ENCODE measurements at regions not wholly inside any gene's neighbourhood (a gene's known extent, or its start where the extent isn't known, plus 50 kb on each side); places are given as distances from the start of the nearest gene placed in this dataset.
"Not testable (repeated sequence)": the region's sequence is repeated elsewhere in the genome, so short reads cannot be mapped to it uniquely, and the experiment has no call there.

DNA sequence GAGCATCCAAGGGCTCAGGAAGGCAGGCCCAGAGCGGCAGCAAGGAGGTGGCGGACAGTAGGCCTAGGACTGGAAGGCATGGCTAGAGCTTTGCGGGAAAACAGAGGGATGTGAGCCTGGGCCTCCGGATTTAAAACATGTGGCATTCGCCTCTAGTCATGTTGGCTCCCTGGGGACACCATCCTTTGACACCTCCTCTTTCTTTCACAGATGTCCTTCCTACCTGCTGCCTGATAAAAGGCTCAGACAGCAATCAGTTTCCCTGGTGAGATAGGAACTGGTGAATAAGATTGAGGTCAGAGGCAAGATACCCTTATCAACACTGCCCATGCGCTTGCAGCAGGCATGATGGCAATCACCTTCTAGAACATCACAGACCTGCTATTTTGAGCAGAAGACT is 277.6 kb downstream of the SIPA1L2 start:
- Histone ChIP-seq H3K27me3 (replicated peaks; ENCODE audit: control insufficient read depth, insufficient read depth, low read length) (no peaks in the 10 kb centered on the region; the same call in 1 of the 2 replicates), H3K4me3 (replicated peaks; ENCODE audit: low read depth, low read length) (no peak overlapping the region), H3K36me3 (ENCODE audit: control insufficient read depth, insufficient read depth, low read length) (no peaks in the 10 kb centered on the region)
- TF ChIP-seq, protein P1, sequence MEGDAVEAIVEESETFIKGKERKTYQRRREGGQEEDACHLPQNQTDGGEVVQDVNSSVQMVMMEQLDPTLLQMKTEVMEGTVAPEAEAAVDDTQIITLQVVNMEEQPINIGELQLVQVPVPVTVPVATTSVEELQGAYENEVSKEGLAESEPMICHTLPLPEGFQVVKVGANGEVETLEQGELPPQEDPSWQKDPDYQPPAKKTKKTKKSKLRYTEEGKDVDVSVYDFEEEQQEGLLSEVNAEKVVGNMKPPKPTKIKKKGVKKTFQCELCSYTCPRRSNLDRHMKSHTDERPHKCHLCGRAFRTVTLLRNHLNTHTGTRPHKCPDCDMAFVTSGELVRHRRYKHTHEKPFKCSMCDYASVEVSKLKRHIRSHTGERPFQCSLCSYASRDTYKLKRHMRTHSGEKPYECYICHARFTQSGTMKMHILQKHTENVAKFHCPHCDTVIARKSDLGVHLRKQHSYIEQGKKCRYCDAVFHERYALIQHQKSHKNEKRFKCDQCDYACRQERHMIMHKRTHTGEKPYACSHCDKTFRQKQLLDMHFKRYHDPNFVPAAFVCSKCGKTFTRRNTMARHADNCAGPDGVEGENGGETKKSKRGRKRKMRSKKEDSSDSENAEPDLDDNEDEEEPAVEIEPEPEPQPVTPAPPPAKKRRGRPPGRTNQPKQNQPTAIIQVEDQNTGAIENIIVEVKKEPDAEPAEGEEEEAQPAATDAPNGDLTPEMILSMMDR (IDR thresholded peaks at IDR 0.05; ENCODE audit: insufficient read depth, low read length, poor library complexity, severe bottlenecking): no peak
- no peak for DNase-seq (ENCODE audit: extremely low read depth, insufficient read length)

DNA sequence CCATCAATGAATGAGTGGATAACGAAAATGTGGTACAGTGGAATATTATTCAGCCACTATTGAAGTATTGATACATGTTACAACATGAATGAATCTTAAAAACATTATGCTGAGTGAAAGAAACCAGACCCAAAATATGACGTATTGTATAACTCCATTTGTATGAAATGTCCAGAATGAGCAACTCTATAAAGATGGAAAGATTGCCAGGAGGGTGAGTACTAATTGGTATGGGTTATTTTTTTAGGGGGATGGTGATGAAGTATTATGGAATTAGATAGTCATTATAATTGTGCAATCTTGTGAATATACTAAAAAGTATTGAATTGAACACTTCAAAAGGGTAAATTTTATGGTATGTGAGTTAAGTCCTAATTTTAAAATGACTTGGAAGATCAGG is 278.6 kb downstream of the SIPA1L2 start:
- DNase-seq (ENCODE audit: extremely low read depth, insufficient read length): no peak
- H3K4me3 ChIP-seq (replicated peaks; ENCODE audit: low read depth, low read length): no peak overlapping the region
- TF ChIP-seq, protein P1 (IDR thresholded peaks at IDR 0.05; ENCODE audit: insufficient read depth, low read length, poor library complexity, severe bottlenecking): no peak
- no peaks in the 10 kb centered on the region; the same call in 1 of the 2 replicates for H3K27me3 ChIP-seq (replicated peaks; ENCODE audit: control insufficient read depth, insufficient read depth, low read length)
- H3K36me3 ChIP-seq (ENCODE audit: control insufficient read depth, insufficient read depth, low read length): no peaks in the 10 kb centered on the region

DNA sequence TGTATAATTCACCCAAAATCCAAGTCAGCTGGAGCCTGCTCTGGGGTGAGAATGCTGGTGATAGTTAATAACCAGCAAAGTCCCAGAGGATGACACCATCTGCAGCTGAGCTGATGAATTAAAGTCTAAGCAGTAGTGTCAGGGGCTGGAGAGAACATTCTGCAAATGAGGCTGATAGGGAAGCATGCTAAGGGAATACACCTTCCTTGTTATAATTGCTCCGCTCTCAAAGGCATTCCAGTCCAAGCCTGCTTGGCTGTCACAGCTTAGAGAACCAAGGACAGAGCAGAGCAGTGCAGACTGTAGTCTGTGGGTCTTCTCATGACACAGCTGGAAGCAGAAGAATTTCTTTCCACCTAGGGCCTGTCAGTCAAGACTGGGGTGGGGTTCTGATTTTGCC is 283.1 kb downstream of the SIPA1L2 start:
- no peaks in the 10 kb centered on the region; the same call in 1 of the 2 replicates for H3K27me3 ChIP-seq (replicated peaks; ENCODE audit: control insufficient read depth, insufficient read depth, low read length)
- no peak for DNase-seq (ENCODE audit: extremely low read depth, insufficient read length)
- H3K36me3 ChIP-seq (ENCODE audit: control insufficient read depth, insufficient read depth, low read length): no peaks in the 10 kb centered on the region
- TF ChIP-seq, protein P1 (IDR thresholded peaks at IDR 0.05; ENCODE audit: insufficient read depth, low read length, poor library complexity, severe bottlenecking): no peak
- H3K4me3 ChIP-seq (replicated peaks; ENCODE audit: low read depth, low read length): no peak overlapping the region

- DNase-seq (ENCODE audit: extremely low read depth, insufficient read length): no peak
These were observed 285.0 kb downstream of the SIPA1L2 start for GRCh38 chr1:232344791-232345399.

DNA sequence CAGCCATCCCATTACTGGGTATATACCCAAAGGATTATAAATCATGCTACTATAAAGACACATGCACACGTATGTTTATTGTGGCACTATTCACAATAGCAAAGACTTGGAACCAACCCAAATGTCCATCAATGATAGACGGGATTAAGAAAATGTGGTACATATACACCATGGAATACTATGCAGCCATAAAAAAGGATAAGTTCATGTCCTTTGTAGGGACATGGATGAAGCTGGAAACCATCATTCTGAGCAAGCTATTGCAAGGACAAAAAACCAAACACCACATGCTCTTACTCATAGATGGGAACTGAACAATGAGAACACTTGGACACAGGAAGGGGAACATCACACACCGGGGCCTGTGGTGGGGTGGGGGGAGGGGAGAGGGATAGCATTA is 285.7 kb downstream of the SIPA1L2 start:
- H3K27me3 ChIP-seq (replicated peaks; ENCODE audit: control insufficient read depth, insufficient read depth, low read length); H3K36me3 ChIP-seq (ENCODE audit: control insufficient read depth, insufficient read depth, low read length); DNase-seq (ENCODE audit: extremely low read depth, insufficient read length); H3K4me3 ChIP-seq (replicated peaks; ENCODE audit: low read depth, low read length): not testable (repeated sequence)

More at GRCh38 chr1:232344791-232345399, 285.0 kb downstream of the SIPA1L2 start:
- TF ChIP-seq, protein P1 (IDR thresholded peaks at IDR 0.05; ENCODE audit: insufficient read depth, low read length, poor library complexity, severe bottlenecking): no peak
- Histone ChIP-seq H3K36me3 (ENCODE audit: control insufficient read depth, insufficient read depth, low read length) (no peaks in the 10 kb centered on the region), H3K4me3 (replicated peaks; ENCODE audit: low read depth, low read length) (no peak overlapping the region), H3K27me3 (replicated peaks; ENCODE audit: control insufficient read depth, insufficient read depth, low read length) (no peaks in the 10 kb centered on the region; the same call in 1 of the 2 replicates)

GRCh38 chr1:232340446-232340845 is 289.5 kb downstream of the SIPA1L2 start:
- TF ChIP-seq, protein P1 (IDR thresholded peaks at IDR 0.05; ENCODE audit: insufficient read depth, low read length, poor library complexity, severe bottlenecking): no peak
- H3K36me3 ChIP-seq (ENCODE audit: control insufficient read depth, insufficient read depth, low read length): no peaks in the 10 kb centered on the region
- no peak for DNase-seq (ENCODE audit: extremely low read depth, insufficient read length)
- no peak overlapping the region for H3K4me3 ChIP-seq (replicated peaks; ENCODE audit: low read depth, low read length)
- no peaks in the 10 kb centered on the region for H3K27me3 ChIP-seq (replicated peaks; ENCODE audit: control insufficient read depth, insufficient read depth, low read length)

All from GM06990 (cell line).